WTC11 (cell line): ENCODE measurements at regions not wholly inside any gene's neighbourhood (a gene's known extent, or its start where the extent isn't known, plus 50 kb on each side); places are given as distances from the start of the nearest gene placed in this dataset.

Source experiments
- ATF6 ChIP-seq: sonication (generic); formaldehyde crosslinking; IDR thresholded peaks from 2 replicates; pipeline ENCODE4 v1.8.1; 2023; ENCODE audit warnings: mild to moderate bottlenecking, missing genetic modification reagents
- CTCF ChIP-seq: fragments of 200-600 bp; IDR thresholded peaks from 2 replicates; pipeline ENCODE4 v1.8.0; 2022; ENCODE audit warnings: antibody characterized with exemption
- FOXJ3 ChIP-seq: sonication (generic); formaldehyde crosslinking; IDR thresholded peaks from 2 replicates; pipeline ENCODE4 v1.9.0; 2021; ENCODE audit warnings: missing genetic modification reagents, mild to moderate bottlenecking, borderline replicate concordance
- JUN ChIP-seq: sonication (generic); formaldehyde crosslinking; IDR thresholded peaks from 2 replicates; pipeline ENCODE4 v1.8.0; 2023; ENCODE audit warnings: mild to moderate bottlenecking, missing genetic modification reagents
- KAT7 ChIP-seq: sonication (generic); formaldehyde crosslinking; IDR thresholded peaks from 2 replicates; pipeline ENCODE4 v1.8.1; 2023; ENCODE audit warnings: missing genetic modification reagents, mild to moderate bottlenecking, borderline replicate concordance
- MLX ChIP-seq: sonication (generic); formaldehyde crosslinking; IDR thresholded peaks from 2 replicates; pipeline ENCODE4 v1.8.1; 2023; ENCODE audit warnings: mild to moderate bottlenecking, missing genetic modification reagents, moderate library complexity
- PRDM15 ChIP-seq: sonication (generic); formaldehyde crosslinking; IDR thresholded peaks from 2 replicates; pipeline ENCODE4 v1.8.0; 2022; ENCODE audit warnings: missing genetic modification reagents
- SMAD3 ChIP-seq: sonication (generic); formaldehyde crosslinking; IDR thresholded peaks from 2 replicates; pipeline ENCODE4 v1.8.0; 2022; ENCODE audit warnings: missing genetic modification reagents, mild to moderate bottlenecking, borderline replicate concordance
- USF2 ChIP-seq: sonication (generic); formaldehyde crosslinking; IDR thresholded peaks from 2 replicates; pipeline ENCODE4 v1.8.1; 2023; ENCODE audit warnings: mild to moderate bottlenecking, missing genetic modification reagents, moderate library complexity
- ZBTB43 ChIP-seq: sonication (generic); formaldehyde crosslinking; IDR thresholded peaks from 2 replicates; pipeline ENCODE4 v1.8.1; 2023; ENCODE audit warnings: mild to moderate bottlenecking, missing genetic modification reagents
- ZNF512 ChIP-seq: sonication (generic); formaldehyde crosslinking; IDR thresholded peaks from 2 replicates; pipeline ENCODE4 v1.8.1; 2022; ENCODE audit warnings: missing genetic modification reagents, borderline replicate concordance

GRCh38 chr5:144945503-144945902, 774.8 kb downstream of the KCTD16 start:
- TF ChIP-seq SMAD3 (CRISPR knock-in tag) (no peak), FOXJ3 (CRISPR knock-in tag) (no peak), MLX (no peak), ZBTB43 (no peak), CTCF (no peak), USF2 (CRISPR knock-in tag) (no peak), KAT7 (CRISPR knock-in tag) (no peak), ATF6 (CRISPR knock-in tag) (no peak), ZNF512 (no peak), JUN (no peak), PRDM15 (CRISPR knock-in tag) (no peak)
